ENCODE measurements at regions not wholly inside any gene's neighbourhood (a gene's known extent, or its start where the extent isn't known, plus 50 kb on each side); places are given as distances from the start of the nearest gene placed in this dataset.
"Not testable (repeated sequence)": the region's sequence is repeated elsewhere in the genome, so short reads cannot be mapped to it uniquely, and the experiment has no call there.

DNA sequence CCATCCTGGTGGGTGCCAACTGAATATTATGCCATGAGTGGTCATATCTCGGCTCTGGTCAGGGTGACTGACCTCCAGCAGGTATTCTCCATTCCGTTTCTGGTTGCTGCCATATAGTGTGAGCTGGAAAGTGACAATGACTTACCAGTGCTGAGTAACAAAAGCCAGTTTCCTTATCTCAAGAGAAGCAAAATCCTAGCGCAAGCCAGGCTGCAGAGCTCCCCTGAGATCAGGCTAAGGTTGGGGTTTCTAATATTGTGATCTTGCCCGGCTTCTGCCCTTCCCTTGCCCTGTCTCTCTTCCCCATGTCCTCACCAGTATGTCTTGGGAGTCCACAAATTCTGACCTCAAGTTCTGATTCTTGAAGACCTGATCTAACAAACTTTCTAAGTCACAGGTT is 271.3 kb upstream of the SPTLC3 start:
- DNase-seq (ENCODE audit: low read depth in 2 of 2), result no peak

DNA sequence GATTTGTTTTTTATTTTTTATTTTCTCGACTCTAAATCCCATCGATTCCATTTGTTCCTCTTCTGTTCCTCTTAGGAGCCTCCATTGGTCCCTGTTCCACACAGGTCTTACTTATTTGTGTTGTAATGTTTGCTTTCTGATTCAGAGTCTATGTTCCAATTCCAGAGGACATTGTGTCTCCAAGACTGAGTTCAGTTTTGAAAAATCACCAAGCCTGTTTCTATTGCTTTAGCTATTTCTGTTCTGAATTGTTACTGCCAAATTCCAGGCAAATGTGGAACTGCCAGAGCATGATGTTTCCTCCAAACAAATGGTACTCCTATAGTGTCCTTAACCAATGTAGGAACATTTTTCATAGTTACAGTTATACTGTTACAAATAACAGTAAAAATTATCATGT is 270.9 kb upstream of the SPTLC3 start:
- no peak for DNase-seq (ENCODE audit: low read depth in 2 of 2)

DNA sequence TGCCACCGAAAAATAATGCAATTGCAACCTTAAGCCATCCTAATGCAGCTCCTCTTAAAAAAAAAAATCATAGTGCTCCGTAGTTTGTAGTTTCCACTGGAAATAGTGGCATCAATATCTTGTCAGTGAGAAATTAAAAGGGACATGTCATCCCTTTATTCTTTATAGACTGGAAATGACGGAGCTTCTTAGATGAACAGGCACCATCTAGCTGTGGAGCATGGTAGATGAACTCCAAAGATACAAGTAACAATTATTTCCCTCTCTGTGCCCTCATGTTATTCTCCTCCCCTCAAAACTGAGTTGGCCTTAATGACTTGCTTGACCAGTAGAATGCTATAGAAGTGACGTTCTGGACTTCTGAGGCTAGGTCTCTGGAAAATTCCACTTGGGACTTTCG is 268.1 kb upstream of the SPTLC3 start:
- no peak for DNase-seq (ENCODE audit: low read depth in 2 of 2)

DNA sequence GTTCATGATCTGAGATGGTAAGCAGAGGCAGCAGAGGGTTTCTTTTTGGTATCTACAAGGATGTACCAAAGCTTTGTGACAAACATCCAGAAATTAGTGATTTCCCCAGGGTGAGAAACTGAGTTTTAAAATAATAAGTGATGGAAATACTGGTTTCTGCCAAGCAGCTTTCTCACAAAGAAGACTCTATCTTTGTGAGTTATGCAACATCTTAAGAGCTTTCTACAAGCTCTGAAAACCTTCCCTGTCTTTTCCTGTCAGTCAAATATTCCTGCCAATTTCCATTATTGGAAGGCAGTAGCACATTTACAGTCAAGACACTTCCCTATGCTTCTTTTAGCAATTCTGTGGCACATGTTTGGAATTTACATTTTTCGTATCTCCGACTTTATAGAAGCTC is 264.7 kb upstream of the SPTLC3 start:
- no peak for DNase-seq (ENCODE audit: low read depth in 2 of 2)

DNA sequence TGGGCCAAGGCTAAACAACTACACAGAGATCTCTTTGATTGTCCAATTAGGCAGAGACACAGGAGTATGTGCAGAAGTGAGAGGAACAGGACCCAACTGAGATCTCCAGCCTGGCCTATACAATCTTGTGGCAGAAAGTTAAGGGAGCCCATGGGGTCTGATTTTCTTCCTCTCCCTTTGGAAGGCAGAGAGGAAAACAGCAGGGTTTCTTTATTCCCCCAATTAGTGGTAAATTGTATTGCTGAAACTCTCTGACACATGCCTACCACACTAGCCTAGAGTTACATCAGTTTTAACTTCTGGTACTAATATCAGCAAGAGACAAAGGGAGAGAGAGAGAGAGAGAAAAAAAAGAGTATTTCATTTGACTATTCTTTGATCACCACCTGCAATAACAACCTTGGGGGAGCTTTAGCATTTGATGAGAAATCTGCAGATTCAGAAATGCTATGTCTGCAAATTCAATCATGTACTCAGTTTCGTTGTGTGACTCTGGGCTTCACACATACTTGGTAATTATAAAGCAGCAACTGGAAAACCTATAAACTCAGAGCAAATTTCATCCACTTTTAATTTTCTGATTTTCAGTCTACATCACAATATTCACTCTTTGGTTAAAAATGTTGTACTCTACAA is 260.3 kb upstream of the SPTLC3 start:
- DNase-seq (ENCODE audit: low read depth in 2 of 2), result no peak

DNA sequence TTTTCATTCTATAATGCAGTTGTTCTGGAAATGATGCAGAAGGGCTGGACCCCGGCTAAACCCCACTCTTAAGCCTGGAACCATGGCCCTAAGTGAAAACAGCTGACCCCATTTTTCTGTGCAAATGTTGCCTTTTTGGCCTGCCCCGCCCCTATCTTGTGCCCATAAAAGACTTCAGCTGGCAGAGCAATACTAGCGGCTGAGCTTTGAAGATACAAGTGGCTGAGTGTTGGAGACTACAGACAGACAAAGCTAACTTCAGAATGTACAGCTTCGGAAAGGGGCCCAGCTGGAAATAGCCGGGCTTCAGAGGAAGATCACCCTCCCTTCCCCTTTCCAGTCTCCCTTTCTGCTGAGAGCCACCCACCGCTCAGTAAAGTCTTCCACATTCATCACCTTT is 258.6 kb upstream of the SPTLC3 start:
- no peak for DNase-seq (ENCODE audit: low read depth in 2 of 2)

DNA sequence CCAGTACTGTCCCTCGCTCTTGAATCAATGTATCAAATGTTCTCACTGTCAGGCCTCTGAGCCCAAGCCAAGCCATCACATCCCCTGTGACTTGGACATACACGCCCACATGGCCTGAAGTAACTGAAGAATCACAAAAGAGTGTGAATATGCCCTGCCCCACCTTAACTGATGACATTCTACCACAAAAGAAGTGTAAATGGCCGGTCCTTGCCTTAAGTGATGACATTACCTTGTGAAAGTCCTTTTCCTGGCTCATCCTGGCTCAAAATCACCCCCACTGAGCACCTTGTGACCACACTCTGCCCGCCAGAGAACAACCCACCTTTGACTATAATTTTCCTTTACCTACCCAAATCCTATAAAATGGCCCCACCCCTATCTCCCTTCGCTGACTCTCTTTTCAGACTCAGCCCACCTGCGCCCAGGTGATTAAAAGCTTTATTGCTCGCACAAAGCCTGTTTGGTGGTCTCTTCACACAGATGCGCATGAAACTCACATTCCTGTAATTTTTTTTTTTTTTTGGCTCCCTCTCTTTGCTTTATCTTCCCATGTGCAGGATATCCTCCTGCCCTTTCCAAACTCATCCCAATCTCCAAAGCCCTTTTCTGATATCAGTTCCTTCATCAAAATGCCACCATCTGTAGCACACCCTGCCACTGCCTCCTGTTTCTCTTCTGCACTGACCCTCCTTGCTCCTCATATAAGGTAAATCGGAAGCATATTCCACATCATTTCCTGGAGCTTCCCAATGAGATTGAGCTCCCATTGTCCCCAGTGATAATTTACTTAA is 255.7 kb upstream of the SPTLC3 start:
- DNase-seq (ENCODE audit: low read depth in 2 of 2), result not testable (repeated sequence)

DNA sequence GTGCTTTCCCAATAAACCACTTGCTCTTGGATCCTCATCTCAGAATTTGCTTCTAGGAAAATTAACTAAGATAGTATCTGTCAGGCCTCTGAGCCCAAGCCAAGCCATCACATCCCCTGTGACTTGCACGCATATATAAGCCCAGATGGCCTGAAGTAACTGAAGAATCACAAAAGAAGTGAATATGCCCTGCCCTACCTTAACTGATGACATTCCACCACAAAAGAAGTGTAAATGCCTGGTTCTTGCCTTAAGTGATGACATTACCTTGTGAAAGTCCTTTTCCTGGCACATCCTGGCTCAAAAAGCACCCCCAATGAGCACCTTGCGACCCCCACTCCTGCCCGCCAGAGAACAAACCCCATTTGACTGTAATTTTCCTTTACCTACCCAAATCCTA is 255.0 kb upstream of the SPTLC3 start:
- DNase-seq (ENCODE audit: low read depth in 2 of 2), result not testable (repeated sequence)

DNA sequence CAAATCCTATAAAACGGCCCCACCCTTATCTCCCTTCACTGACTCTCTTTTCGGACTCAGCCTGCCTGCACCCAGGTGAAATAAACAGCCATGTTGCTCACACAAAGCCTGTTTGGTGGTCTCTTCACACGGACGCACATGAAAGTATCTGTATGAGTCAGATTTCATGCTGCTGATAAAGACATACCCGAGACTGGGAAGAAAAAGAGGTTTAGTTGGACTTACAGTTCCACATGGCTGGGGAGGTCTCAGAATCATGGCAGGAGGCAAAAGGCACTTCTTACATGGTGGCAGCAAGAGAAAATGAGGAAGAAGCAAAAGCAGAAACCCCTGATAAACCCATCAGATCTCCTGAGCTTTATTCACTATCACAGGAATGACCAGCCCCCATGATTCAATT is 249.3 kb upstream of the SPTLC3 start:
- not testable (repeated sequence) for DNase-seq (ENCODE audit: low read depth in 2 of 2)

DNA sequence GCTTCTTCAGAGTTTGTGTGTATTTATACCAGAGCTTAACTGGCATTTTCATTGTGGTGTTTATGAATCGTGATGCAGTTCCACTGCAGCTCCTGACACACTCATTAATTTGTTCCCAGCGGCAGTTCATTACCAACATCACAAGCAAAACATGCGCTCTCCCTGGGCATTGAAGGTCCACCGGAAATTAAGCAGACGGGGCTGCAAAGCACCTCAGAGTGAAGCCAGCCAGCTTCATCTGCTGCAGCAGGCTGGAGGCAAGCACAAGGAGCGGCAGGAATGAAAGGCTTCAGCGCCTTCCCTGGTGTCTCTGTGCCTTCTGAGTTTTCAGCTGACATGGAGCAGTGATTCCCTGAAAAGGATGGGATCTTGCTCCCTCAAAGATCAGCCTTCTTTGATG is 246.0 kb upstream of the SPTLC3 start:
- DNase-seq (ENCODE audit: low read depth in 2 of 2), result no peak

DNA sequence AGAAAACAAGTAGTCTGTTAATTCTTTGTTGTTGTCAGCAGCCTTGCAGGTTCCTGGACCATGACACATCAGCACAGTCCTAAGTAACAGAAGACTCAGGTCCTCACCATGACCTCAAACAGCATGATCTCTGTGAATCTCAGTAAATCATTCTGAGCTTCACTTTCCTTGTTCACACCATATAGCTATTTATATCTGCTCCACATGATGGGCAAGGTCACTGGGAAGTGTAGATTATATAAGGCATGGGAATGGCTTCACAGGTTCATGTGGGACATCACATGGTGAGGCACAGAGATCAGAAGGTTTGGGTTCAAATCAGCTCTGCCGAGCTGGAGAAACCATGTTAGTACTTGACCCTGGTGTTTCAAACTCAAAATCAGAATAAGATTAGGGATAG is 245.4 kb upstream of the SPTLC3 start:
- DNase-seq (ENCODE audit: low read depth in 2 of 2), result no peak

DNA sequence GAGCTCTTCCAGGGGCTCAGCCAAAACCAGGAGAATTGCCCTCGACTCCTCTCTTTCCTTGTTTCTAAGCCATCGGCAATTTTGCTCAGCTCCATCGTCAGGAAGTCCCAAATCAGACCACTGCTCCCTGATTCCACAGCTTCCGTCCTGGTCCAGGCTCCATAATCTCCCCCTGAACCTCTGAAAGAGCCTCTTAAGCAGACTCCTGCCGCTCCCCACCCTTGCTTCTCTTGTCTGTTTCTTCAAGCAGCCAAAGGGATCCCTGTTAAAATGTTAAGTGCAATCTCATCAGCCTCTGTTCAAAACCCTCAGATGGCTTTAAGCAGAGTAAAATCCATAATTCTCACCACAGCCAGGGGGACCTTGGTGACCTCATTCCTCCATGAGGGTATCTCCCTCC is 244.7 kb upstream of the SPTLC3 start:
- DNase-seq (ENCODE audit: low read depth in 2 of 2), result no peak

DNA sequence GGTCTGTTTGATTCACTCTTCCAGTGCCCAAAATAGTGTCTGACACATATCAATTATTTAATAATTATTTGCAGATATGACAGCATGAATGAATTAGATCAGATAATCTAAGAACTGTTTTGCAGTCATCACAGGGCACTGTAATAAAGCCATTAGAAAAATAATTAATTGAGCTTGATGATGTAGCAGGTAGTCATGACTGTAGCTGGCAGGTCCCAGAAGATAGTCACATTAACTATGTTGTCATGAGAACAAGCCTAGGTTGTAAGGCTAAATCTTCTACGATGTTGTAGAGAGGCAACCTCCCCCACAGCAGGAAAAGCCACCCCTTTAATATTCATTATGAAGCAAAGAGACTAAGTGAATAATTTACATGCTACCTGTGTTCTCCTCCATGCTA is 243.9 kb upstream of the SPTLC3 start:
- no peak for DNase-seq (ENCODE audit: low read depth in 2 of 2)

DNA sequence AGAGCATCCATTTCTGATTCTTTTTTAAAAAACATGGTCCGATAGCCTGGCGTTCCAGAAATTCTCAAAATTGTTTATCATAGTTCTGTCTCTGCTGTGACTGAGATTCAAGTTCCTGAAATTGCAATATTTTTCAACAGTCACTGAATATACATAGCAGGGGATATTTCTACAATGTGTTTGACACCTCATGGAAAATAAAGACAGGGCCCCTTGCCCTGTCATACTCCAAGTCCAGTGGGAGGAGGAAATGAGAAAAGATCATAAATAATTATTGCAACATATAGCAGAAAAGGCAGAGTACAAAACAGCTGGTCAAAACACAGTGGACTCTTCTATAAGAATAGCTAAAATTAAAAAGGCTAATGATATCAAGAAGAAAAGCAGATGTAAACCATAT is 234.8 kb upstream of the SPTLC3 start:
- no peak for DNase-seq (ENCODE audit: low read depth in 2 of 2)

DNA sequence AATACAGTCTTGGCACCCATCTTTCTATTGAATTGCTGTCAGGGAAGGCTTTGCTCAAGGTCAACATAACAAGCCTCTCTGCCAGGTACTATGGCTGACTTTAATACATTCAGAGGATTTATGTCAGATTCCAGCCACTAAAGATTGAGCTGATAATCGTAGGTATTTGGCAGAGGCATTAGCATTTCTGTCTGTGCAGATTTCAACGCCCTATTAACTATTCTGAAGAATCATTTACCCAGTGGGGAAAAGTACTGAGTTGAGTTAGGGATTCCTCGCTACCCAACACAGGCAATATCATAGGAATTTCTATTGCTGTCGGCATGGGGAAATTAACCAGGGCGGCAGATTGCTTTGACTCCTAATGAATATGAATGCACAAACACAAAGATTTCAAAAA is 233.7 kb upstream of the SPTLC3 start:
- no peak for DNase-seq (ENCODE audit: low read depth in 2 of 2)

DNA sequence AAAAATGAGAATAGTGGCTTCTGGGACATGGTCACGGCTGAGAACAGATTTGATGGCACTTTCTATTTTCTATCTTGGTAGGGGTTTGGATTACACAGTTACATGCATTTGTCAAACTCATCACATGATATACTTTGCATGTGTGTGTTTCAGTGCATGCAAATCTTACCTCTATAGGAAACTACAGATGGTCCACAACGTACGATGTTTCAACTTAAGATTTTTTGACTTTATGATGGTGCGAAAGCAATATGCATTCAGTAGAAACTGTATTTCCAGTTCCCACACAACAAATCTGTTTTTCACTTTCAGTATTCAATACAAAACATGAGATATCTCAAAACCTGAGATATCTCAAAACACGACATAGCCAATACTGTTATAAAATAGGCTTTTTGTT is 231.8 kb upstream of the SPTLC3 start:
- DNase-seq (ENCODE audit: low read depth in 2 of 2), result no peak

DNA sequence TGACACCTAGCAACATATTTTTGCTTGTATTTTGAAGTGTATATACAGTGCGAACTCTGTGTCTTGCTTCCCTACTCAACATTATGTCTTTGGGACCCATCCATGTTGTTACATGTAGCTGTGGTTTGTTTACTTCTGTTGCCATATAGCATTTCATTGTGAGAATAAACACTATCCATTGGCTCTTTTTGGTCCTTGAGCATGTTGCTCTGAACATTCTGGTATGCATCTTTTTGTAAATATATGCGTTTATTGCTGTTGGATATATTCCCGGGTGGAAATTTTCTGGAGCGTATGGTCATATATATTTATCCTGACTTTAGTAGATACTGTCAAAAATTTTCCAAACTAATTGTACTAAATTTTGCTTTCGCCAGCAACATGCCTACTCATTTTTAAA is 222.5 kb upstream of the SPTLC3 start:
- DNase-seq (ENCODE audit: low read depth in 2 of 2), result no peak

DNA sequence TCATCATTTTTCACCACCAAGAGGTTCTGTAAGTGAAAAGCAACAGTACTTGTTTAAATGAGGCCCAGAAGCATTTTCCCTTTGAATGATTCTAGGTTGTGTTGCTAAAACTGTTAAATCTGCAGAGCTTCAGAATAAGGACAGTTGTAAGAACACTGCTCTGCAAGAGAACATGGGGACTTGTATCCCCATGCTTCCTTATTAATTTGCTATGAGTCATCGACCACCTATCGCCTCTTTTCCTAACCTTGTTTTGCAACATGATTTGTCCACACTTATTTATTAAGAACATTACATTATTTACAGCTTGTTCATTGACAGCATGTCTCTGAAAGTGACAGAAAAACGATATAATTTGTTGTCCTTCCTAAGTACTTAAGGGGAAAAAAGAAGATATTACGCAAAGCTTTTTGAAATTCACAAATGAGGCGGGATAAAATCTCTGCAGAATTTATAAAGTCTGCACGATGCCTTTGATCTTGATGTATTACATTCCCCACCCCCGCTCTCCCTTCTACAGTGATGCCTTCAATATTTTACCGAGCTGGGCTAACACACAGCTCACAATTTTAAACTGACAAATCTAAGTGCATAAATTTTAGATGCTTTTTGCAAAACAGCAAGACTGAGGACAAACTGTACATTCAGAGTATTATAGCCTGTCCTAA is 220.0 kb upstream of the SPTLC3 start:
- DNase-seq (ENCODE audit: low read depth in 2 of 2), result no peak

DNA sequence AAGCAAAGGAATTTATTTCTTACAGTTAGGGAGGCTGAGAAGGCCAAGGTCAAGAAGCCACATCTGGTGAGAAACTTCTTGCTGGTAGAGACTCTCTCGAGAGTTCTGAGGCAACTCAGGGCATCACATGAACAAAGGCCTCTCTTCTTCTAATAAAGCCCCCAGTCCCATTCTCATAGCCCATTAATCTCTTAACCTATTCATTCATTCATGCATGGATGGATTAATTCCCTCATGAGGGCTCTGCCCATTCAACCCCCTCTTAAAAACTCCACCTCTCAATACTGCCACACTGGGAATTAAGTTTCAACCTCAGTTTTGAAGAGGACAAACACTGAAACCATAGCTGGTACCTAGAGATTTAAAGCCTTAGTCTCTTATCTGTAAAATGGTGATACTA is 217.9 kb upstream of the SPTLC3 start:
- DNase-seq (ENCODE audit: low read depth in 2 of 2), result no peak

DNA sequence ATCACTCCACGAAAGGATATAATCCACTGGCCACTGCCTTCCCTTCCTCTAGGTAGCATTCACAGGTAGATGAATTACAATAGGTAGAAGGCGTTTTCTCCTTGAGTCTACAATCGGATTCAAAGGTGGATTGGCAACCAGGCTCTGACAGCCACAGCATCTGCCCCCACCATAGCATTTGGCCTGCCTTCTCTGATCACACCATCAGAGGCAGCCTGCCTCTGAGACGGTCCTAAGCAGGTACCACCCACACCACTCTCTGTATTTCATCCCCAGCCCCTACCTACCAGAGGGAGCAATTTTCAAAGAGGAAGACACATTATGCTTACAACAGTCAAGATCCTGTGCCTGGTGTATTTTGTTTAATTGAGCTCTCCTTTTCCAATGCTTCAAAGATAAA is 210.5 kb upstream of the SPTLC3 start:
- DNase-seq (ENCODE audit: low read depth in 2 of 2), result no peak

DNA sequence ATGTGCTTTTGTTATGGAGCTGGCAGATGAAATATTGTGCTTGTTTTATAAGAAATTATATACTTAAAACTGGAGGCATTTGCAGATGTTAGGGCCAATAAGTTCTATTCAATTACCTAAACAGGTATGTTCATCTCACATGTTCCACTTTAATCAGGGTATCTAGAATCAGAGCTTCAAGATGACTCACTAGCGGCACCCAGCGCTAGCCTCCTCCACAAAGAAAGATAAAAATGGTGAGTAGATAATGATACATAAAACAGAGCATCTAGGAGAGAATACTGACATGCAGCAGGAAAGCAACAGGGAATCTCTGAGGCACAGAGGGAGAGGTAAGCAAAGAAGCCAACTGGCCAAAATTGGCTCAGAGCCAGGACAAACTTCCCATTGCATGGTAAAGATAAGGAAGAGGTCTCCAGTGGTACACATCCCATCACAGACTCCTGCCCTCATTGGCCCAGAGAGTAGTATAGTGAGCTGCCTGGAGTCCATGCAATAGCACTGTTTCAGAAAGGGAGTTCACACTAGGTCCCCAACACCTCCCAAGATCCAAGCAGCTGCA is 200.7 kb upstream of the SPTLC3 start:
- no peak for DNase-seq (ENCODE audit: low read depth in 2 of 2)

DNA sequence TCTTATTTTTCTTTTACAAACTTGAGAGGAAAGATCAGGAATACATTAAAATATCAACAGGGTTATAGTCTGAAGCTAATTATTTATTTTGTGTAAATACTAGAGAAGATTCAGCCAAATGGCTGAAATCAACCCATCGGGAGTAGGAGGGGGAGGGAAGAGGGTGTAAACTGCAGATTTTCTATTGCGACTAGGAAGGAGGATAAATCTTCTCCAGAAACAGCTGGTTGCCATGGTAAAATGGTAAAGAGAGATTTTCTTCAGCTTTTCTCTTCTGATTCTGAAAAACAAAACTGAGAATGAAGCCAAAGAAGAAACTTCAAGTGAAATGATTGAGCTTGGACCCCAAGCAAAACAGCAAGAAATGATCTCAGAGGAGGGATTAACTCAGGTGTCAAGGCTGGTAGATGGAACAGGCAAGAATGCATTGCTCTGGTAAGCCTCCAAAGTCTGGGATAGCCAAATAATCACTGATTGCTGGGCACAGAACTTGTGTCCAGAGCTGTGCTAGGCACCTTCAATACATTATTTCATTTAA is 193.5 kb upstream of the SPTLC3 start:
- no peak for DNase-seq (ENCODE audit: low read depth in 2 of 2)

All from stimulated activated CD4-positive, alpha-beta T cell treated with anti-CD3 and anti-CD28 coated beads, Interleukin-12 subunit alpha, Interleukin-12 subunit beta, amount 100 ng/mL, for 24 hours (primary cell).